ENCODE measurements at regions not wholly inside any gene's neighbourhood (a gene's known extent, or its start where the extent isn't known, plus 50 kb on each side); places are given as distances from the start of the nearest gene placed in this dataset.
"Not testable (repeated sequence)": the region's sequence is repeated elsewhere in the genome, so short reads cannot be mapped to it uniquely, and the experiment has no call there.

DNA sequence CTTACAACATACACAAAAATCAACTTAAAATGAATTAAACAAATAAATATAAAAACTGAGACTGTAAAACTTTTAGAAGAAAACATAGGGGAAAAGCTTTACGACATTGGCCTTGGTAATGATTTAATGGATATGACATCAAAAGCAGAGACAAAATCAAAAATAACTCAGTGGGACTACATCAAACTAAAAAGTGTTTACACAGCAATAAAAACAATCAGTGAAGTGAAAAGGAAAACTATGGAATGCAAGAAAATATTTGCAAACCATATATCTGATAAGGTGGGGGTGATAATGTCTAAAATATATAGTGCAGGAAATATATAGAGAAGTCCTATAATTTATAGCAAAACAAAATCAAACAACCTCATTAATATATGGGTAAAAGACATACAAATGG is 364.4 kb upstream of the INTU start:
- DNase-seq, result no peak

DNA sequence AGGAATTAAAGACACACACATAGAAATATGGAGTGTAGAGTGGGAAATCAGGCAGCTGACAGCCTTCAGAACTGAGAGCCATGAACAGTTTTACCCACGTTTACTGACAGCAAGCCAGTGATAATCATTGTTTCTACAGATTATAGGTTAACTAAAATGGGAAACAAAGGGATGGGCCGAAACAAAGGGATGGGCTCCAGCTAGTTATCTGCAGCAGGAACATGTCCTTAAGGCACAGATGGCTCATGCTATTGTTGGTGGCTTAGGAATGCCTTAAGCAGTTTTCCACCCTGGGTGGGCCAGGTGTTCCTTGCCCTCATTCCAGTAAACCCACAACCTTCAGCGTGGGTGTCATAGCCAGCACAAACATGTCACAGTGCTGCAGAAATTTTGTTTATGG is 355.7 kb upstream of the INTU start:
- not testable (repeated sequence) for DNase-seq

DNA sequence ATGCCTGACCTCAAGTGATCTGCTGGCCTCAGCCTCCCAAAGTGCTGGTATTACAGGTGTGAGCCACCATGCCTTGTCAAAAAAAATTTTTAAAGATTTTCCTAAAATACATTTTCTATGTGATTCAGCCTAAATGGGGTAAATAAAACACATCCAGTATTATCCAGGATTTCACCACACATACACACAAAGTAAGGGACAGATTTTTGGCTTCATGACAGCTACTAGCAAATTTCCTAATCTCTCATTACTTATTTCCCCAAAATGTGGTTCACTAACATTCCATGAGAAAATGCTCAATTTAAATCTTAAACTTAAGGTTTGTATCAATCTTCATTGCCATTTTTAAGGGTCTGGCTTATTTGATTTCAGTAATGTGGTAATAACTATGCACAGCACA is 348.5 kb upstream of the INTU start:
- DNase-seq, result no peak

DNA sequence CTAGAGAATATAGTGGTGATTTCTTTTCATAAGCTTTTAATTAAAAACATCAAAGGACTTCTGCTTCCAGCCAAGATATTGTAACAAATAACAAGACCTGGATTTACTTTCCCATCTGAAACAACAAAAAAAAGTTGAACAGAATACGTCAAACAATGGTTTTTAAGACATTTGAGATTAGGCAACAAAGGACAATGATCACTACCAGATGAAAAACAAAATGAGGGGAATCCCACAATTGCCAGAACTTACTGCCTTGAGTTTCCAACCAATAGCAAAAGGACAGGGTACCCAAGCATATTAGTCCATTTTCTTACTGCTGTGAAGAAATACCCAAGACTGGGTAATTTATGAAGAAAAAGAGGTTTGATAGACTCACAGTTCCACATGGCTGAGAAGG is 341.4 kb upstream of the INTU start:
- no peak for DNase-seq

DNA sequence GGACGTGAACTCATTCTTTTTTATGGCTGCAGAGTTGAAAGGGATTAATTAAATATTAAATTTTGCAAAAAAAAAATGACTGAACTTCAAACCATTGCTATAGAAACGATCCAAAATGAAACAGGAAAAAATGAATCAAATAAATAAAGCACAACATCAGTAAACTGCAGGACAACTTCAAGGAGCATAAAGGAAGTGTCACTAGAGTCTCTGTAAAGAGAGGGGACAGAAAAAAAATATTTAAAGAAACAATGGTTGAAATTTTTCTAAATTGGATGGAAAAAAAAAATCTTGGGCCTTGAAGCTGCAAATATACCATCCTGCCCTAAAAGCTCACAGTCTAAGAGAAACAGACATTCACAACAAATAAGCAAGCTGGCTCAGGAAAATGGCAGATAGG is 339.3 kb upstream of the INTU start:
- DNase-seq, result no peak

DNA sequence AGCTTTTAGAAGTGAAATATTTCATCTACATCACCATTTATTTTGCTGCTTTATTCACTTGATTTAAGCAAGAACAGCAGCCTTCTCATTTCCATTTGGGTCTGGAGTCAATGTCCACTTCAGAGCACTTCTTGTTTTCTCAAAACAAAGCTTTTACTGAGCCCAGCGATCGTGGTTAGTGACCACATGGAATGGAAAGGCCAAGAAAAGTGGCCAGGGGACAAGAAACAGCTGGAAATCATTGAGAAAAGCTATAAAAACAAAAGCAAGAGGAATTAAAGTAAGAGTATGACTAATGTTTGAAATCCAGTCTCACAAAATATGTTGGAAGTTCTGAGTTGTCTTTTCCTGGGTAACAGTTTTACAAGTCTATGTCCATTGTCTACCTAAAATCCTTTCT is 328.4 kb upstream of the INTU start:
- DNase-seq, result no peak

DNA sequence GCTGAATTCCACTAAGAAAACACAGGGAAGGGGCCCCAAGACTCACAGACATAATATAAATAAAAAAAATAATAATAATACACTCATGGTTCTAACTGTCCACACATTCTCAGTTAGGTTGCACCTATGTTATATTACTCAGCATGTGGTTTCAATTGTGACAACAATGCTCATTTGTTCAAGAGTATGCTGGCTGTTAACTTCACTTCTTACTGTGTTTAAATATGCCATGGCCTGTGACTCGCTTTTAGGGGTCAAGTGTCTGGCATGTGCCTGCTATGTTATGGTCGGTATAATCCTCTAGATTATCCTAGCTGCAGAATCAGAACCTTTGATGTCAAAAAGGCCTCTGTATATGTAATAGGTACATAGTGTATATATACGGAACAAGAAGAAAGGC is 324.8 kb upstream of the INTU start:
- DNase-seq, result no peak

DNA sequence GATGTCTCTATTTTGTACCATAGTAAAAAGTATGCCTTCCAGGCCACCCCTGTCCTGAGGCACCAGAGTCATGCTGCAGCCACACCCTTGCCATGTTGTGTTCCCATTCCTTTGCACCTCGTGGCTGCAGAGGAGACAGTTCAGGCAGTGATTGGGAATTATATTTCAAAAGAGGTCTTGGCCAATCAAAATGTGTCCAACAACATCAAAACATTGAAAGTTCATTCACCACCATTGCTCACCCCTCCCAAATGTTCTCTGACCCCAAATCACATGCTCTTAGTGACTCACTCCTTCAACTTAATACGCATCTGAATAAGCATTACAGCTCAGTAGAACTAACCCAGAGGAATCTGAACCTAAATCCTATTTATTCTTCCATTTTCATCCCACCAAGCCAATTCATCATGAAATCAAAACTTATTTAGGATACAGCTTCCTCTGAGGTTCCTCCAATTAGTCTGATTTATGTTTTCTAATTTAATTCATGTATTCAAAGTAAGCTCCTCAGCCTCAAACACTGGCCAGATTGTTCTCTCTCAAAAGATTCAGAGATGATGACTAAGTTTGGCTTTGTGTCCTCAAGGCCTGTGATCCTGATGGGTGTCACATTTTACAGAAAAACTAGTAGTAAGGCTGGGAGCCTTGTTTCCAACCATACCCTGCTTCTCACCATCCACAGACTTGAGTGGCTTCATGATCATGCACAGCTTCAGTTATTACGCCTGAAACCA is 323.2 kb upstream of the INTU start:
- DNase-seq, result no peak

DNA sequence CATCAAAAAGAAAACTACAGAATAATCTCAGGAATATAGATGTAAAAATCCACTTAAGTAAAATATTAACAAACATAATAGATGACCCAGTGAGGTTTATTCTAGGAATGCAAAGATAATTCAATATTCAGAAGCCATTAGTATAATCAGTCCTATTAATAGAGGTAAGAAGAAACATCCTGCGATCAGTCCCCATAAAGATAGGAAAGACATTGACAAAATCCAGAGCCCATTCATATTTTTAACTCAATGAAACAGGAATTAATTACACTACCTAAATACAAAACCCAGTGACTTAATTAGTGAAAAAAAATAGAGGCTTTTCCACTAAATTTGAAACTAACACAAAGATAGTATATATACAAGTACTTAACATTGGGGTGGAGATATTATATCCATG is 321.4 kb upstream of the INTU start:
- DNase-seq, result no peak

DNA sequence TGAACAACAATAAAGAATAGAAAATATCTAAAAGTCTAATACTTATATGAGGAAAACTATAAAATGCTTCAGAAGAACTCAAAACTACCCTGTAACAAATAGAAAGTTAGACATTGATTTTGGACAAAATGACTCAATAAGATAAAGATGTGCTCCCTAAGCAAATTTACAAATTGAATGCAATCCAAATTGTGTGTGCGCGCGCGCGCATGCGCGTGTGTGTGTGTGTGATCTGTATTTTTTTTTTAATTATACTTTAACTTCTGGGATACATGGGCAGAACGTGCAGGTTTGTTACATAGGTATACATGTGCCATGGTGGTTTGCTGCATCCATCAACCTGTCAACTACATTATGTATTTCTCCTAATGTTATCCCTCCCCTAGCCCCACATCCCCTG is 320.8 kb upstream of the INTU start:
- no peak for DNase-seq

DNA sequence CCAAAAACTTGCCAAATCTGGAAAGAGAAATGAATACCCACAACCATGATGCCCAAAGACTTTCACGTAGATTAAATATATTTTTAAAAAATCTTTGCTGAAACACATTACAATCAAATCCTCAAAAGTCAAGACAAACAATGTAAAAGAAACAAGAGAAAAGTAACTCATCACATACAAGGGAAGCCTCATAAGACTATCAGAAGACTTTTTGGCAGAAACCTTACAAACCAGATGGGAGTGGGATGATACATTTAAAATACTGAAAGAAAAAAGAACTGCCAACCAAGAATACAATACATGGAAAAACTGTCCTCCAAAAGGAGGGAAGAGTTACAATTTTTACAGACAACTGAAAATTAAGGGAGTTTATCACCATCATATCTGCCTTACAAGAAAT is 319.0 kb upstream of the INTU start:
- DNase-seq, result no peak

DNA sequence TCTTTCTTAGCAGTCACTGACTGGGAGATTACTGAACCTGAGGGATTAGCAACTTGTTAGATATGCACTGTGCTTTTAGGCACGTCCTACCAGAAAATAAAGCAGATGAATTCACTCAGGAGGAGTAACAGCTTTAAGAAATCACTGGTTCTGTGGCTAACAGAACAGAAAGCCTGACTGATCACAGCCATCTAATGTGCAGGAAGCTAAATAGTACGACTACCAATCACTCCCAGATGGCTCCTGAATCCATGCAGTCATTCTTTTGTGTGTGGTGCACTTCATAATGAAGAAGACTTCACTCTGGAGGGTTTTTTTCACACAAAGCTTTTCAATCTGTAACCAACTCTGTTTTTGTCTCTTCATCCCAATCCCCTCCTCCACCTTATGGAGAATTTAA is 305.3 kb upstream of the INTU start:
- no peak for DNase-seq

DNA sequence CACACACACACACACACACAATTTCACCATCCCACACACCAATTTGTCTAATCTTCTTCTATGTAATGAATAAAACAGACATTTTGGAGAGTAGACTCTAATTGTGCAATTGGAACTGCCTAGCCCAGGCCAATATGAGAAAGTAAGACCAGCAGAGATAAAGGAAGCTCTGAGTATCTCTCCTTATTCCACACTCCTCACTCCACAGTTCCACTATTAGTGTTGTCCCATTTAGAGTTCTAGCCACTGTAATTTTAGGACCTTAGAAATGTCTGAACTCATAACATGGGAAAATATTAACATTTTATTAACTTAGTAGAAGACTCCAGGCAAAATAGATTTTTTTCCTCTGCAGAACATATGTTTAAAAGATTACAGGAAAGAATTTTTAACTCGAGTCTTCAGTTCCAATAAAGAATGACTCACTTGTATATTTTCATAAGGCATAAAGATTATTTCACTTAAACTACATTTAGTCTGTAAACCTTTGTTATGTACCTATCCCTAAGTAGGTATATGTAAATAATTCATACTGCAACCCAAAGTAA is 297.6 kb upstream of the INTU start:
- no peak for DNase-seq

DNA sequence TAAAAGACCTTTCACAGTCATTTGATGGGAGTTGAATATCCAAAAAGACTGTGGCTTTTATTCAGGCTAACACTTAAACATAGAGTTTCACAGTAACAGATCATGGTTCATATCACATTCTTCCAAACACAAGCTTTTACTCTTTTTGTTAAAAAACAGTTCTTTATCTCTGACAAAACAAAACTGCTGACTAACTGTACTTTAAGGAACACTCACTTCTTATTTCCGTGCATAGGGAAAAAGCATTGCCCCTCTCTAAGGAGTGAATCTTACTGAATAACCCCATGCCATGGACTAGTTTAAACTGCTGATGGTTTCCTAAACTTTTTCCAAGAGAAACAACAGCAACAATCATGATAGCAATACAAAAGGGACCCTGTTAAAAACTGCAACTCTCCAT is 297.0 kb upstream of the INTU start:
- DNase-seq, result no peak

DNA sequence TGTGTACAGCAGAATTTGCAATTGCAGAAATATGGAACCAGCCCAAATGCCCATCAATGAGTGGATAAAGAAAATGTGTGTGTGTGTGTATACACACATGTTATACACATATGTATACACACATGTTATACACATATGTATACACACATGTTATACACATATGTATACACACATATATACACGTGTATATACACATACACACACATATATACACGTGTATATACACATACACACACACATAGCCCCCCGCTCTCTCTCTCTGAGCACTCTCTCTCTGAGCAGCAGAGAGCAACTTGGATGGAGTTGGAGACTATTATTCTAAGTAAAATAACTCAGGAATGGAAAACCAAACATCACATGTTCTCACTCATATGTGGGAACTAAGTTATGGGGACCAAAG is 289.6 kb upstream of the INTU start:
- DNase-seq, result not testable (repeated sequence)

DNA sequence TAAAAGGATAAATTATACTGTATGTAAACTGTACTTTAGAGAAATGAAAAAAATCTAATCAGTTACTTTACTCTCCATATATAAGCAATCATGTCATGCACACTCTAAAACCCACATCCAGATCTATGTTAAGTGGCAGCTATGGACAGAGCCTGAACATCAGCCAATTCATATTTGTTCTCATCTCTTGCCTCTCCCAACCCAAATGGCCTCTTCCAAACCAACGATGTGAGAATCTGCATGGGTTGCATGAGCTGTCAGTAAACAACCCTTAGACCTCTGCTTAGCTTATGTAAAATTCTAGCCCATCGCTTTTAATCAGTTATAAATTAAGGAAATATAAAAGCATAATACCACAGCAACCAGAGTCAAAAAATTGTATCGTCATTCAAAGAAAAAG is 288.7 kb upstream of the INTU start:
- DNase-seq, result no peak

DNA sequence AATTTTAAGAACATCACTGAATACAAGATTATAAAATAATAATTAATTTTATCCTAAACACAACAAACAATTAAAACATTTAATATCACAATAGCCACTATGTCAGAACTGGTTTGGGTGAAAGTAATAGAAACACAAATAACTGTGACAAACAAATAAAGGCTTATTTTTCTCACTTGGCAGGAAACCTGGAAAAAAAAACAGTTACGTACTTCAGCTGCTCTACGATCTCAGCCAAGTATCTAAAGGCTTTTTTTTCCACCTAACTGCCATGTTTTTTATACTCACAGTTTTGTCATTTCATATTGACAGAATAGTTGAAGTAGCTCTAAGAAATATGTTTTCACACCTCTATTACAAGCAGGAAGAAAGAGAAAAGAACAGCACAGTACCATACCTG is 284.8 kb upstream of the INTU start:
- DNase-seq, result no peak

DNA sequence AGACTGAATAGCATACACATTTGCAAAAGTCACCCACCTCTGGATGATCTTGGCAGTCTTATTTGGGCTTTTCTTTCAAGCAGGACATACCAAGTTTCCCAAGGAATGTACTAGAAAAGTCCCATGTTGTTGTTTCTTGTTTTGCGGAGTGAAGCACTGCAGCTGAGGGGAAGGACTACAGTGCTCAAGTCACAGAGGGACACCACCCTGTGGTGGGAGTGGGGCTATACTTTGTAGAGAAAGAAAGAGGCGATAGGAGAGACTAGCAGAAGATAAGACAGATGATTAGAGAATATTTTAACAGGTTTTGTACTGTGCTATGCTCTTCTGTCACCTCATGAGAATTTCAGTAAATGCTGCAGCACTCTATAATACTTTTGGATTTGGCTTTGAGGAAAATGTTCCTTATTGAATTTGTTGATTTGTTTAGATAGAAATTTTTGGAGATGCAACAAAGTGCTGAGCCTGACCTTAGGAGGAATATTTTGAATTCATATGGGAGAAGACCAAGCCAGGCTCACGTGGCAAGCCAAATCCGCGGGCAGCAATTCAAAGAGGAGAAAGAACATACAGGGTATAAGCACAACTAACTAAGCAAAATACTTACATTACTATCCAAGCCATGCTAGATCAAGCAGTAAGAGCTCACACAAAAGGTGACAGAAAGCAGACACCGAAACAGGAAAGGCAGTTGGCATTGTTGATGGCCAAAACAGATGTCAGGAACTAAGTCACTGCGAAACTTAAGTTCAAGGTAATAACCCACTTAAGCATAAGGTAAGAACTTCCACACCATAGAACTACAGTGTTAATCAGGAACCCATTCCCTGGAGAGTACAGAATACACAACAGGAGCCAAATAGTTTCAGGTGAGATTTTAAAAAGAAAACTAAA is 280.3 kb upstream of the INTU start:
- DNase-seq, result no peak

DNA sequence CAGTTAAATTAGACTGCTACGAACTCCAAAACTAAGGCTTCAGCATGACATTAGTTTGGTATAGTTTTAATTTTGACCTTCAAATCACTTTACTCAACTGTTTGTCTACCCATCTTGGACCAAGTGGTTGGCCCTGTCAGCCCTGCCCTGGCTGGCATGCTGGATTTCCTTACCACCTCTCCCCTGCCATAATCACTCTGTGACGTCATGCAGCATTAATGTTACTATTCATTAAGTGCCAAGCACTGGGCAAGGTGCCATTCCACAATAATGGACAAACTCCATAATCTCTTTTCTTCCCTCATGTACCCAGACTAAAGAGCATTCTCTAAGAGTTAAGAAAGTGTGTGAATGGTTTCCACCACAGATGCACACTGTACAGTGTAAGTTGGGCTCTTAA is 277.0 kb upstream of the INTU start:
- DNase-seq, result no peak

DNA sequence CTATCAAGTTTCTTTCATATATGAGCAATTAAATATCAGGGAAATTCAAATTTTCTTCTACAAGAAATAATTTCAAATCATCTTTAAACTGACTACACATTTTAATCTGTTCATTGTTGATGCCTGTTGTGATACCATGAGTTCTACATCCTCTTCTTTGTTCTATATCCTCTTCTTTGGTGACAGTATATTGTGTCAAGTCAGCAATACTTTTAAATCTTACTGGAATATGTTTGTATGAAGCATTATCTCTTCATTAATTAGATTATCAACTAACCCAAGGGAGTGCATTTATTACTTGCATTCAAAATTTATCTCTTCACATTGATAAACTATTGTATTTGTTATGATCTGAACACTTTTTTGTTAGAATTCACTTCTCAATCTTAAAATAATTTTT is 275.0 kb upstream of the INTU start:
- no peak for DNase-seq

DNA sequence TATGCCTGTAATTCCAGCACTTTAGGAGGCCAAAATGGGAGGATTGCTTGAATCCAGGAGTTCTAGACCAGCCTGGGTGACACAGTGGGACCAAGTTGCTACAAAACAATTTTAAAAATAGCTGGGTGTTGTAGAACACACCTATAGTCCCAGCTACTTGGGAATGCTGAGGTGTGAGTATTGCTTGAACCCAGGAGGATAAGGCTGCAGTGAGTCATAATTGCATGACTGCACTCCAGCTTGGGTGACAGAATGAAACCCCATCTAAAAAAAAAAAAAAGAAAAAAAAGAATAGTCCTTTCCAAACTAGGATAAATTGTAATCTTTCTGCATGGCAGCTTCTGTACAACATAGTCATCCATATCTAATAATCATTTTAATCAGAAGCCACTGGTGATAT is 270.1 kb upstream of the INTU start:
- DNase-seq, result no peak

DNA sequence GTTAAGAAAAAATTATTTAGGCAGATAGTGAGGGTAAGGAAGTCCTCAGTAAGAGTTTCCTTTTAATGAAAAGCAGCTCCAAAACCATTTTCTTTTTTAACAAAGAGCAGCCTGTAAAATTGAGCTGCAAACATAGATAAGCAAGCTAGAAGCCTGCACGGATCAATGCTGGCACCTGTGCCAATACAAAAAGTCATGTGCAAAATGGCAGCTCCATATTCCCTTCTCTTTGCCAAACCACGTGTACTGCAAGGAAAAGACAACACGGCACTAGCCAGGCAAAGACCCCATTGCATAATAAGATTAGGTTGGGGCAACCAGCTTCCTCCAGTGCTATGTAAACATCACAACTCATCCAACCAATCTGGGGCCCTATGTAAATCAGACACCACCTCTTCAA is 268.4 kb upstream of the INTU start:
- no peak for DNase-seq

DNA sequence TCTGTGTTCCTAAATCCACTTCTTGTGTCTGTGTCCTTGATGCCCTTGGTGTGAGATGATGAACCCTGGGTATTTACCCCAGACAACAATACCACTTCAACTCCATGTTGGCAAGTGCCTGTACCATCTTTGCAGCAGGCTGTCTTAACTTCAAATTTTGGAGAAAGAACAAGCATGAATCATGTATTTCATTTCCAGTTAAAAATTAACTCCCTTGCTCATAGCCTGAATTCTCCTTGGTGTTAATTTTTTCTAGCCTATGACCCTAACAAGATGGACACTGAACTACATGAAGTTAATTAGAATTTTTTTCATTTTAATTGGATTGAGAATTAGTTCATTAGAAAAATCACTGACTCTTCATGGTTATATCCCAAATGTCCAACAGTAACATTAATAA is 267.8 kb upstream of the INTU start:
- no peak for DNase-seq

DNA sequence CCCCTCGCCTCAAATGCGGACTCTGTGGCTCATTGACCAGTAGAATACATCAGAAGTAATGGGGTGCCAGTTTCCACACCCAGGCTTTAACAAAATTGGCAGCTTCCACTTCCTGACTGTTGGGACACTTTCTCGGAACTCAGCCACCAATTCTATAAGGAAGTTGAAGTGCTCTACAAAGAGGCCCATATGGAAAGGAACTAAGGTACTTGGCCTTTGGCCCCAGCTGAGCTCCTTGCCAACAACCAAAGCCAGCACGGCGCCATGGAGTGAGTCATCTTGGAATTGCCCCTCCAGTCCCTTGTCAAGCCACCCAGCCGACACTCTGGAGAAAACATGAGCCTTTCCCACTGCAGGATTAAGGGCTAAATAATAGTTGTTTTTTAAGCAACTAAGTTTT is 262.2 kb upstream of the INTU start:
- DNase-seq, result no peak

Data from NCI-H1694 treated with DMSO at 0.1 percent for 48 hours (cell line).